ENCODE measurements at regions not wholly inside any gene's neighbourhood (a gene's known extent, or its start where the extent isn't known, plus 50 kb on each side); places are given as distances from the start of the nearest gene placed in this dataset.

DNA sequence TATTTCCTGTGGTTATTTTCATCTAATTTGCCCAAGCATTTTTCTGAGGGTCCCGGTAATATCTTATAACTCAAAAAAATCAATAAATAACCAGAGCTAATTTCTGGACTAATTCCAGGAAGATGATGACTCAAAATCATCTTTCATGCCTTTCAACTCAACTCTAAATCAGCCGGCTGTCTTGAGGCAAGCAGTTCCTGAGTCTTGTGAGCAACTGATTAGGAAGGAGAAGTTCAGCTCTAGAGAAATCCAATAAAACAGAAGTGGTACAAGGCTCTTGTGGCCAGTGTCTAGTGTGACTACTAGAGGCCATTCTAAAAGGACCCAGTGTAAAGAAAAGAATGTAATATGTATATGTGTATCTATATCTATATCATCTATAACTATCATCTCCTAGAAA is 890.4 kb downstream of the TRIB2 start:
- H3K4me1 Mint-ChIP-seq, result peaks cover 13% of the 10 kb centered on the region
- H3K9me3 Mint-ChIP-seq, result no peaks in the 10 kb centered on the region; the same call in 2 of the 3 replicates
- no peak overlapping the region for H3K4me3 Mint-ChIP-seq
- H4K20me1 ChIP-seq (replicated peaks; ENCODE audit: insufficient read depth), result no peaks in the 10 kb centered on the region
- no peak for DNase-seq (ENCODE audit: low spot score)
- TF ChIP-seq, protein P1, sequence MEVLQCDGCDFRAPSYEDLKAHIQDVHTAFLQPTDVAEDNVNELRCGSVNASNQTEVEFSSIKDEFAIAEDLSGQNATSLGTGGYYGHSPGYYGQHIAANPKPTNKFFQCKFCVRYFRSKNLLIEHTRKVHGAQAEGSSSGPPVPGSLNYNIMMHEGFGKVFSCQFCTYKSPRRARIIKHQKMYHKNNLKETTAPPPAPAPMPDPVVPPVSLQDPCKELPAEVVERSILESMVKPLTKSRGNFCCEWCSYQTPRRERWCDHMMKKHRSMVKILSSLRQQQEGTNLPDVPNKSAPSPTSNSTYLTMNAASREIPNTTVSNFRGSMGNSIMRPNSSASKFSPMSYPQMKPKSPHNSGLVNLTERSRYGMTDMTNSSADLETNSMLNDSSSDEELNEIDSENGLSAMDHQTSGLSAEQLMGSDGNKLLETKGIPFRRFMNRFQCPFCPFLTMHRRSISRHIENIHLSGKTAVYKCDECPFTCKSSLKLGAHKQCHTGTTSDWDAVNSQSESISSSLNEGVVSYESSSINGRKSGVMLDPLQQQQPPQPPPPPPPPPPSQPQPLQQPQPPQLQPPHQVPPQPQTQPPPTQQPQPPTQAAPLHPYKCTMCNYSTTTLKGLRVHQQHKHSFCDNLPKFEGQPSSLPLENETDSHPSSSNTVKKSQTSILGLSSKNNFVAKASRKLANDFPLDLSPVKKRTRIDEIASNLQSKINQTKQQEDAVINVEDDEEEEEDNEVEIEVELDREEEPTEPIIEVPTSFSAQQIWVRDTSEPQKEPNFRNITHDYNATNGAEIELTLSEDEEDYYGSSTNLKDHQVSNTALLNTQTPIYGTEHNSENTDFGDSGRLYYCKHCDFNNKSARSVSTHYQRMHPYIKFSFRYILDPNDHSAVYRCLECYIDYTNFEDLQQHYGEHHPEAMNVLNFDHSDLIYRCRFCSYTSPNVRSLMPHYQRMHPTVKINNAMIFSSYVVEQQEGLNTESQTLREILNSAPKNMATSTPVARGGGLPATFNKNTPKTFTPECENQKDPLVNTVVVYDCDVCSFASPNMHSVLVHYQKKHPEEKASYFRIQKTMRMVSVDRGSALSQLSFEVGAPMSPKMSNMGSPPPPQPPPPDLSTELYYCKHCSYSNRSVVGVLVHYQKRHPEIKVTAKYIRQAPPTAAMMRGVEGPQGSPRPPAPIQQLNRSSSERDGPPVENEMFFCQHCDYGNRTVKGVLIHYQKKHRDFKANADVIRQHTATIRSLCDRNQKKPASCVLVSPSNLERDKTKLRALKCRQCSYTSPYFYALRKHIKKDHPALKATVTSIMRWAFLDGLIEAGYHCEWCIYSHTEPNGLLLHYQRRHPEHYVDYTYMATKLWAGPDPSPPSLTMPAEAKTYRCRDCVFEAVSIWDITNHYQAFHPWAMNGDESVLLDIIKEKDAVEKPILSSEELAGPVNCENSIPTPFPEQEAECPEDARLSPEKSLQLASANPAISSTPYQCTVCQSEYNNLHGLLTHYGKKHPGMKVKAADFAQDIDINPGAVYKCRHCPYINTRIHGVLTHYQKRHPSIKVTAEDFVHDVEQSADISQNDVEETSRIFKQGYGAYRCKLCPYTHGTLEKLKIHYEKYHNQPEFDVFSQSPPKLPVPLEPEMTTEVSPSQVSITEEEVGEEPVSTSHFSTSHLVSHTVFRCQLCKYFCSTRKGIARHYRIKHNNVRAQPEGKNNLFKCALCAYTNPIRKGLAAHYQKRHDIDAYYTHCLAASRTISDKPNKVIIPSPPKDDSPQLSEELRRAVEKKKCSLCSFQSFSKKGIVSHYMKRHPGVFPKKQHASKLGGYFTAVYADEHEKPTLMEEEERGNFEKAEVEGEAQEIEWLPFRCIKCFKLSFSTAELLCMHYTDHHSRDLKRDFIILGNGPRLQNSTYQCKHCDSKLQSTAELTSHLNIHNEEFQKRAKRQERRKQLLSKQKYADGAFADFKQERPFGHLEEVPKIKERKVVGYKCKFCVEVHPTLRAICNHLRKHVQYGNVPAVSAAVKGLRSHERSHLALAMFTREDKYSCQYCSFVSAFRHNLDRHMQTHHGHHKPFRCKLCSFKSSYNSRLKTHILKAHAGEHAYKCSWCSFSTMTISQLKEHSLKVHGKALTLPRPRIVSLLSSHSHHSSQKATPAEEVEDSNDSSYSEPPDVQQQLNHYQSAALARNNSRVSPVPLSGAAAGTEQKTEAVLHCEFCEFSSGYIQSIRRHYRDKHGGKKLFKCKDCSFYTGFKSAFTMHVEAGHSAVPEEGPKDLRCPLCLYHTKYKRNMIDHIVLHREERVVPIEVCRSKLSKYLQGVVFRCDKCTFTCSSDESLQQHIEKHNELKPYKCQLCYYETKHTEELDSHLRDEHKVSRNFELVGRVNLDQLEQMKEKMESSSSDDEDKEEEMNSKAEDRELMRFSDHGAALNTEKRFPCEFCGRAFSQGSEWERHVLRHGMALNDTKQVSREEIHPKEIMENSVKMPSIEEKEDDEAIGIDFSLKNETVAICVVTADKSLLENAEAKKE (CRISPR knock-in tag; IDR thresholded peaks at IDR 0.05), result no peak
- TF ChIP-seq, protein P2, sequence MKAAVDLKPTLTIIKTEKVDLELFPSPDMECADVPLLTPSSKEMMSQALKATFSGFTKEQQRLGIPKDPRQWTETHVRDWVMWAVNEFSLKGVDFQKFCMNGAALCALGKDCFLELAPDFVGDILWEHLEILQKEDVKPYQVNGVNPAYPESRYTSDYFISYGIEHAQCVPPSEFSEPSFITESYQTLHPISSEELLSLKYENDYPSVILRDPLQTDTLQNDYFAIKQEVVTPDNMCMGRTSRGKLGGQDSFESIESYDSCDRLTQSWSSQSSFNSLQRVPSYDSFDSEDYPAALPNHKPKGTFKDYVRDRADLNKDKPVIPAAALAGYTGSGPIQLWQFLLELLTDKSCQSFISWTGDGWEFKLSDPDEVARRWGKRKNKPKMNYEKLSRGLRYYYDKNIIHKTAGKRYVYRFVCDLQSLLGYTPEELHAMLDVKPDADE (IDR thresholded peaks at IDR 0.05), result no peak
- TF ChIP-seq ZNF114 (CRISPR knock-in tag; IDR thresholded peaks at IDR 0.05), result no peak
- no peak for TF ChIP-seq JUNB (IDR thresholded peaks at IDR 0.05; ENCODE audit: unreplicated experiment)
- no peak for TF ChIP-seq STAT1 (IDR thresholded peaks at IDR 0.05; ENCODE audit: unreplicated experiment)
- TF ChIP-seq, protein P3, sequence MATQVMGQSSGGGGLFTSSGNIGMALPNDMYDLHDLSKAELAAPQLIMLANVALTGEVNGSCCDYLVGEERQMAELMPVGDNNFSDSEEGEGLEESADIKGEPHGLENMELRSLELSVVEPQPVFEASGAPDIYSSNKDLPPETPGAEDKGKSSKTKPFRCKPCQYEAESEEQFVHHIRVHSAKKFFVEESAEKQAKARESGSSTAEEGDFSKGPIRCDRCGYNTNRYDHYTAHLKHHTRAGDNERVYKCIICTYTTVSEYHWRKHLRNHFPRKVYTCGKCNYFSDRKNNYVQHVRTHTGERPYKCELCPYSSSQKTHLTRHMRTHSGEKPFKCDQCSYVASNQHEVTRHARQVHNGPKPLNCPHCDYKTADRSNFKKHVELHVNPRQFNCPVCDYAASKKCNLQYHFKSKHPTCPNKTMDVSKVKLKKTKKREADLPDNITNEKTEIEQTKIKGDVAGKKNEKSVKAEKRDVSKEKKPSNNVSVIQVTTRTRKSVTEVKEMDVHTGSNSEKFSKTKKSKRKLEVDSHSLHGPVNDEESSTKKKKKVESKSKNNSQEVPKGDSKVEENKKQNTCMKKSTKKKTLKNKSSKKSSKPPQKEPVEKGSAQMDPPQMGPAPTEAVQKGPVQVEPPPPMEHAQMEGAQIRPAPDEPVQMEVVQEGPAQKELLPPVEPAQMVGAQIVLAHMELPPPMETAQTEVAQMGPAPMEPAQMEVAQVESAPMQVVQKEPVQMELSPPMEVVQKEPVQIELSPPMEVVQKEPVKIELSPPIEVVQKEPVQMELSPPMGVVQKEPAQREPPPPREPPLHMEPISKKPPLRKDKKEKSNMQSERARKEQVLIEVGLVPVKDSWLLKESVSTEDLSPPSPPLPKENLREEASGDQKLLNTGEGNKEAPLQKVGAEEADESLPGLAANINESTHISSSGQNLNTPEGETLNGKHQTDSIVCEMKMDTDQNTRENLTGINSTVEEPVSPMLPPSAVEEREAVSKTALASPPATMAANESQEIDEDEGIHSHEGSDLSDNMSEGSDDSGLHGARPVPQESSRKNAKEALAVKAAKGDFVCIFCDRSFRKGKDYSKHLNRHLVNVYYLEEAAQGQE (IDR thresholded peaks at IDR 0.05; ENCODE audit: unreplicated experiment), result no peak
- no peak for TF ChIP-seq ZNF331 (CRISPR knock-in tag; IDR thresholded peaks at IDR 0.05; ENCODE audit: low read depth)
- TF ChIP-seq, protein P4, sequence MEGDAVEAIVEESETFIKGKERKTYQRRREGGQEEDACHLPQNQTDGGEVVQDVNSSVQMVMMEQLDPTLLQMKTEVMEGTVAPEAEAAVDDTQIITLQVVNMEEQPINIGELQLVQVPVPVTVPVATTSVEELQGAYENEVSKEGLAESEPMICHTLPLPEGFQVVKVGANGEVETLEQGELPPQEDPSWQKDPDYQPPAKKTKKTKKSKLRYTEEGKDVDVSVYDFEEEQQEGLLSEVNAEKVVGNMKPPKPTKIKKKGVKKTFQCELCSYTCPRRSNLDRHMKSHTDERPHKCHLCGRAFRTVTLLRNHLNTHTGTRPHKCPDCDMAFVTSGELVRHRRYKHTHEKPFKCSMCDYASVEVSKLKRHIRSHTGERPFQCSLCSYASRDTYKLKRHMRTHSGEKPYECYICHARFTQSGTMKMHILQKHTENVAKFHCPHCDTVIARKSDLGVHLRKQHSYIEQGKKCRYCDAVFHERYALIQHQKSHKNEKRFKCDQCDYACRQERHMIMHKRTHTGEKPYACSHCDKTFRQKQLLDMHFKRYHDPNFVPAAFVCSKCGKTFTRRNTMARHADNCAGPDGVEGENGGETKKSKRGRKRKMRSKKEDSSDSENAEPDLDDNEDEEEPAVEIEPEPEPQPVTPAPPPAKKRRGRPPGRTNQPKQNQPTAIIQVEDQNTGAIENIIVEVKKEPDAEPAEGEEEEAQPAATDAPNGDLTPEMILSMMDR (conservative IDR thresholded peaks at IDR 0.05; ENCODE audit: low read depth in 2 of 2), result no peak
- TF ChIP-seq EZH2phosphoT487 (IDR thresholded peaks at IDR 0.05; ENCODE audit: unreplicated experiment), result no peak
- no peak for TF ChIP-seq POLR2AphosphoS5 (IDR thresholded peaks at IDR 0.05; ENCODE audit: low read depth)
- TF ChIP-seq NANOG (IDR thresholded peaks at IDR 0.05; ENCODE audit: borderline replicate concordance), result no peak
- TF ChIP-seq EZH2 (IDR thresholded peaks at IDR 0.05; ENCODE audit: low read depth, unreplicated experiment), result no peak
- TF ChIP-seq CREB1 (CRISPR knock-in tag; IDR thresholded peaks at IDR 0.05; ENCODE audit: low read depth), result no peak
- no peaks in the 10 kb centered on the region for H3K36me3 ChIP-seq (ENCODE audit: insufficient read depth)
- H3K4me3 ChIP-seq, result no peak overlapping the region
- H3K27me3 ChIP-seq (ENCODE audit: insufficient read depth), result no peaks in the 10 kb centered on the region
- no peaks in the 10 kb centered on the region for H3K79me2 ChIP-seq (replicated peaks; ENCODE audit: insufficient read depth)
- H3K9me2 ChIP-seq (ENCODE audit: insufficient read depth), result no peaks in the 10 kb centered on the region
- no peaks in the 10 kb centered on the region for H3F3A ChIP-seq (replicated peaks; ENCODE audit: low read depth)
- no peak overlapping the region for H3K4me2 ChIP-seq
- H3K36me3 Mint-ChIP-seq (ENCODE audit: low read depth), result peaks cover 3% of the 10 kb centered on the region; the same call in 1 of the 3 replicates
- no peak overlapping the region for H3K27ac ChIP-seq (ENCODE audit: low read depth)
- no peaks in the 10 kb centered on the region for H3K27me3 Mint-ChIP-seq (ENCODE audit: insufficient read depth, low read depth, poor library complexity)
- H2AFZ ChIP-seq, result no peak overlapping the region
- no peak overlapping the region for H3K27ac Mint-ChIP-seq
- no peak for ATAC-seq
- no peaks in the 10 kb centered on the region for H3K4me1 ChIP-seq (ENCODE audit: insufficient read depth)
